ENCODE measurements at regions not wholly inside any gene's neighbourhood (a gene's known extent, or its start where the extent isn't known, plus 50 kb on each side); places are given as distances from the start of the nearest gene placed in this dataset.

- TF ChIP-seq, protein P1, sequence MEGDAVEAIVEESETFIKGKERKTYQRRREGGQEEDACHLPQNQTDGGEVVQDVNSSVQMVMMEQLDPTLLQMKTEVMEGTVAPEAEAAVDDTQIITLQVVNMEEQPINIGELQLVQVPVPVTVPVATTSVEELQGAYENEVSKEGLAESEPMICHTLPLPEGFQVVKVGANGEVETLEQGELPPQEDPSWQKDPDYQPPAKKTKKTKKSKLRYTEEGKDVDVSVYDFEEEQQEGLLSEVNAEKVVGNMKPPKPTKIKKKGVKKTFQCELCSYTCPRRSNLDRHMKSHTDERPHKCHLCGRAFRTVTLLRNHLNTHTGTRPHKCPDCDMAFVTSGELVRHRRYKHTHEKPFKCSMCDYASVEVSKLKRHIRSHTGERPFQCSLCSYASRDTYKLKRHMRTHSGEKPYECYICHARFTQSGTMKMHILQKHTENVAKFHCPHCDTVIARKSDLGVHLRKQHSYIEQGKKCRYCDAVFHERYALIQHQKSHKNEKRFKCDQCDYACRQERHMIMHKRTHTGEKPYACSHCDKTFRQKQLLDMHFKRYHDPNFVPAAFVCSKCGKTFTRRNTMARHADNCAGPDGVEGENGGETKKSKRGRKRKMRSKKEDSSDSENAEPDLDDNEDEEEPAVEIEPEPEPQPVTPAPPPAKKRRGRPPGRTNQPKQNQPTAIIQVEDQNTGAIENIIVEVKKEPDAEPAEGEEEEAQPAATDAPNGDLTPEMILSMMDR (IDR thresholded peaks at IDR 0.05): no peak
- TF ChIP-seq ZFX (IDR thresholded peaks at IDR 0.05; ENCODE audit: borderline replicate concordance): no peak
These were observed 377.2 kb downstream of the SUCLA2 start for GRCh38 chr13:47623862-47624261.

Data from 22Rv1 (cell line).